ENCODE measurements at regions not wholly inside any gene's neighbourhood (a gene's known extent, or its start where the extent isn't known, plus 50 kb on each side); places are given as distances from the start of the nearest gene placed in this dataset.

DNA sequence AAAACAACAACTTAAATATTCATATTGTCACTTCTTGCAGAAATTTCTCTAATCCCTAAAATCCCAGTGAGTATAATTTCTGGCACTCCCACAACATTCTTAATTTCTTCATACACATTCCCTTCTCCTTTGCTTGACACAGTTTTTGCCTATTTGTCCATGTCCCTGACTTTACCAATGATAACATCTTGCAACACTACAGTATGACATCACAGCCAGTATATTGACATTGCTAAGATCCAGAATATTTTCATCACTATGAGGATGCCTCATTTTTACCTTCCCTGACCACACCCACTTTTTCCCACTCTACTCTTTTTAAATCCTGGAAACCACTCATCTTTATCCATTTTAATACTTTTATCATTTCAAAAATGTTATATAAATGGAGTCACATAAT lies 292.3 kb upstream of the GK2 start:
- ChIA-PET POLR2A (no interaction called here), CTCF (no interaction called here)
- Histone ChIP-seq H3K9me2 (no peaks in the 10 kb centered on the region), H3K27ac (ENCODE audit: low read depth in 2 of 2, low read length in 1 of 2) (no peak overlapping the region), H3K9ac (no peak overlapping the region), H2AFZ (ENCODE audit: low read depth) (no peak overlapping the region), H3K4me2 (no peak overlapping the region), H4K20me1 (ENCODE audit: insufficient read depth) (no peaks in the 10 kb centered on the region), H3K4me1 (ENCODE audit: control insufficient read depth in 1 of 2, insufficient read depth in 2 of 2, low read depth in 1 of 2, low read length in 1 of 2) (no peaks in the 10 kb centered on the region), H3K4me3 (ENCODE audit: low read depth in 2 of 2, low read length in 1 of 2) (no peak overlapping the region), H3K36me3 (replicated peaks in 1 of 2; ENCODE audit: control insufficient read depth in 1 of 2, insufficient read depth in 2 of 2, low read length in 1 of 2) (no peaks in the 10 kb centered on the region), H3K79me2 (ENCODE audit: insufficient read depth) (no peaks in the 10 kb centered on the region), H3K27me3 (ENCODE audit: insufficient read depth) (no peaks in the 10 kb centered on the region), H3F3A (replicated peaks; ENCODE audit: insufficient read depth) (no peaks in the 10 kb centered on the region), H3K9me3 (no peaks in the 10 kb centered on the region)
- TF ChIP-seq GATA2 (CRISPR knock-in tag; IDR thresholded peaks at IDR 0.05) (no peak), SMC3 (IDR thresholded peaks at IDR 0.05; ENCODE audit: low read depth, low read length) (no peak), RXRA (IDR thresholded peaks at IDR 0.05; ENCODE audit: borderline replicate concordance, low read depth) (no peak), RAD21 (IDR thresholded peaks at IDR 0.05; ENCODE audit: low read length) (no peak), CHD2 (IDR thresholded peaks at IDR 0.05; ENCODE audit: low read length, partially characterized antibody) (no peak), SIN3A (IDR thresholded peaks at IDR 0.05; ENCODE audit: borderline replicate concordance, low read depth, low read length) (no peak), GABPA (IDR thresholded peaks at IDR 0.05; ENCODE audit: low read depth) (no peak), FOSL2 (IDR thresholded peaks at IDR 0.05; ENCODE audit: borderline replicate concordance, low read depth) (no peak), MXI1 (IDR thresholded peaks at IDR 0.05; ENCODE audit: low read depth, low read length) (no peak), YY1 (IDR thresholded peaks at IDR 0.05; ENCODE audit: low read depth) (no peak), RFX5 (IDR thresholded peaks at IDR 0.05; ENCODE audit: low read length) (no peak), JUND (IDR thresholded peaks at IDR 0.05) (no peak)
- TF ChIP-seq, protein P1, sequence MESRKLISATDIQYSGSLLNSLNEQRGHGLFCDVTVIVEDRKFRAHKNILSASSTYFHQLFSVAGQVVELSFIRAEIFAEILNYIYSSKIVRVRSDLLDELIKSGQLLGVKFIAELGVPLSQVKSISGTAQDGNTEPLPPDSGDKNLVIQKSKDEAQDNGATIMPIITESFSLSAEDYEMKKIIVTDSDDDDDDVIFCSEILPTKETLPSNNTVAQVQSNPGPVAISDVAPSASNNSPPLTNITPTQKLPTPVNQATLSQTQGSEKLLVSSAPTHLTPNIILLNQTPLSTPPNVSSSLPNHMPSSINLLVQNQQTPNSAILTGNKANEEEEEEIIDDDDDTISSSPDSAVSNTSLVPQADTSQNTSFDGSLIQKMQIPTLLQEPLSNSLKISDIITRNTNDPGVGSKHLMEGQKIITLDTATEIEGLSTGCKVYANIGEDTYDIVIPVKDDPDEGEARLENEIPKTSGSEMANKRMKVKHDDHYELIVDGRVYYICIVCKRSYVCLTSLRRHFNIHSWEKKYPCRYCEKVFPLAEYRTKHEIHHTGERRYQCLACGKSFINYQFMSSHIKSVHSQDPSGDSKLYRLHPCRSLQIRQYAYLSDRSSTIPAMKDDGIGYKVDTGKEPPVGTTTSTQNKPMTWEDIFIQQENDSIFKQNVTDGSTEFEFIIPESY (IDR thresholded peaks at IDR 0.05; ENCODE audit: borderline replicate concordance, low read depth), result no peak
- TF ChIP-seq, protein P2, sequence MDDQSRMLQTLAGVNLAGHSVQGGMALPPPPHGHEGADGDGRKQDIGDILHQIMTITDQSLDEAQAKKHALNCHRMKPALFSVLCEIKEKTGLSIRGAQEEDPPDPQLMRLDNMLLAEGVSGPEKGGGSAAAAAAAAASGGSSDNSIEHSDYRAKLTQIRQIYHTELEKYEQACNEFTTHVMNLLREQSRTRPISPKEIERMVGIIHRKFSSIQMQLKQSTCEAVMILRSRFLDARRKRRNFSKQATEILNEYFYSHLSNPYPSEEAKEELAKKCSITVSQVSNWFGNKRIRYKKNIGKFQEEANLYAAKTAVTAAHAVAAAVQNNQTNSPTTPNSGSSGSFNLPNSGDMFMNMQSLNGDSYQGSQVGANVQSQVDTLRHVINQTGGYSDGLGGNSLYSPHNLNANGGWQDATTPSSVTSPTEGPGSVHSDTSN (IDR thresholded peaks at IDR 0.05), result no peak
- TF ChIP-seq, protein P3, sequence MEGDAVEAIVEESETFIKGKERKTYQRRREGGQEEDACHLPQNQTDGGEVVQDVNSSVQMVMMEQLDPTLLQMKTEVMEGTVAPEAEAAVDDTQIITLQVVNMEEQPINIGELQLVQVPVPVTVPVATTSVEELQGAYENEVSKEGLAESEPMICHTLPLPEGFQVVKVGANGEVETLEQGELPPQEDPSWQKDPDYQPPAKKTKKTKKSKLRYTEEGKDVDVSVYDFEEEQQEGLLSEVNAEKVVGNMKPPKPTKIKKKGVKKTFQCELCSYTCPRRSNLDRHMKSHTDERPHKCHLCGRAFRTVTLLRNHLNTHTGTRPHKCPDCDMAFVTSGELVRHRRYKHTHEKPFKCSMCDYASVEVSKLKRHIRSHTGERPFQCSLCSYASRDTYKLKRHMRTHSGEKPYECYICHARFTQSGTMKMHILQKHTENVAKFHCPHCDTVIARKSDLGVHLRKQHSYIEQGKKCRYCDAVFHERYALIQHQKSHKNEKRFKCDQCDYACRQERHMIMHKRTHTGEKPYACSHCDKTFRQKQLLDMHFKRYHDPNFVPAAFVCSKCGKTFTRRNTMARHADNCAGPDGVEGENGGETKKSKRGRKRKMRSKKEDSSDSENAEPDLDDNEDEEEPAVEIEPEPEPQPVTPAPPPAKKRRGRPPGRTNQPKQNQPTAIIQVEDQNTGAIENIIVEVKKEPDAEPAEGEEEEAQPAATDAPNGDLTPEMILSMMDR (IDR thresholded peaks at IDR 0.05), result no peak
- TF ChIP-seq, protein P4, sequence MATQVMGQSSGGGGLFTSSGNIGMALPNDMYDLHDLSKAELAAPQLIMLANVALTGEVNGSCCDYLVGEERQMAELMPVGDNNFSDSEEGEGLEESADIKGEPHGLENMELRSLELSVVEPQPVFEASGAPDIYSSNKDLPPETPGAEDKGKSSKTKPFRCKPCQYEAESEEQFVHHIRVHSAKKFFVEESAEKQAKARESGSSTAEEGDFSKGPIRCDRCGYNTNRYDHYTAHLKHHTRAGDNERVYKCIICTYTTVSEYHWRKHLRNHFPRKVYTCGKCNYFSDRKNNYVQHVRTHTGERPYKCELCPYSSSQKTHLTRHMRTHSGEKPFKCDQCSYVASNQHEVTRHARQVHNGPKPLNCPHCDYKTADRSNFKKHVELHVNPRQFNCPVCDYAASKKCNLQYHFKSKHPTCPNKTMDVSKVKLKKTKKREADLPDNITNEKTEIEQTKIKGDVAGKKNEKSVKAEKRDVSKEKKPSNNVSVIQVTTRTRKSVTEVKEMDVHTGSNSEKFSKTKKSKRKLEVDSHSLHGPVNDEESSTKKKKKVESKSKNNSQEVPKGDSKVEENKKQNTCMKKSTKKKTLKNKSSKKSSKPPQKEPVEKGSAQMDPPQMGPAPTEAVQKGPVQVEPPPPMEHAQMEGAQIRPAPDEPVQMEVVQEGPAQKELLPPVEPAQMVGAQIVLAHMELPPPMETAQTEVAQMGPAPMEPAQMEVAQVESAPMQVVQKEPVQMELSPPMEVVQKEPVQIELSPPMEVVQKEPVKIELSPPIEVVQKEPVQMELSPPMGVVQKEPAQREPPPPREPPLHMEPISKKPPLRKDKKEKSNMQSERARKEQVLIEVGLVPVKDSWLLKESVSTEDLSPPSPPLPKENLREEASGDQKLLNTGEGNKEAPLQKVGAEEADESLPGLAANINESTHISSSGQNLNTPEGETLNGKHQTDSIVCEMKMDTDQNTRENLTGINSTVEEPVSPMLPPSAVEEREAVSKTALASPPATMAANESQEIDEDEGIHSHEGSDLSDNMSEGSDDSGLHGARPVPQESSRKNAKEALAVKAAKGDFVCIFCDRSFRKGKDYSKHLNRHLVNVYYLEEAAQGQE (IDR thresholded peaks at IDR 0.05; ENCODE audit: low read depth, low read length), result no peak
- no peak for DNase-seq

Measured in SK-N-SH (cell line).